Osteocyte (in vitro differentiated cells): ENCODE measurements at regions not wholly inside any gene's neighbourhood (a gene's known extent, or its start where the extent isn't known, plus 50 kb on each side); places are given as distances from the start of the nearest gene placed in this dataset.

ENCODE experiments used
- DNase-seq: peaks from one replicate; pipeline ENCODE4 v3.0.0; 2021; ENCODE audit warnings: mixed read lengths; ENCODE audit not compliant: unreplicated experiment; ENCODE audit errors: extremely low spot score
- H3K27ac Mint-ChIP-seq: one replicate; pipeline ENCODE4 v1.8.0; 2021; ENCODE audit warnings: mild to moderate bottlenecking, mixed read lengths; ENCODE audit not compliant: unreplicated experiment
- H3K27me3 Mint-ChIP-seq: one replicate; pipeline ENCODE4 v1.8.0; 2021; ENCODE audit warnings: mixed read lengths; ENCODE audit not compliant: unreplicated experiment
- H3K36me3 Mint-ChIP-seq: one replicate; pipeline ENCODE4 v1.8.0; 2021; ENCODE audit warnings: mixed read lengths; ENCODE audit not compliant: unreplicated experiment
- H3K4me1 Mint-ChIP-seq: one replicate; pipeline ENCODE4 v1.8.0; 2021; ENCODE audit warnings: mixed read lengths; ENCODE audit not compliant: unreplicated experiment
- H3K4me3 Mint-ChIP-seq: one replicate; pipeline ENCODE4 v1.8.0; 2021; ENCODE audit warnings: mild to moderate bottlenecking, moderate library complexity, mixed read lengths; ENCODE audit not compliant: unreplicated experiment
- H3K9me3 Mint-ChIP-seq: one replicate; pipeline ENCODE4 v1.8.0; 2021; ENCODE audit warnings: mixed read lengths; ENCODE audit not compliant: unreplicated experiment
- CTCF ChIP-seq: fragments of 200-600 bp; sonication (generic); IDR thresholded peaks from 2 replicates; pipeline ENCODE4 v1.5.0; 2021; ENCODE audit warnings: antibody characterized with exemption, mild to moderate bottlenecking, moderate library complexity

- no peaks in the 10 kb centered on the region for H3K36me3 Mint-ChIP-seq
- H3K4me1 Mint-ChIP-seq: no peaks in the 10 kb centered on the region
- H3K27me3 Mint-ChIP-seq: peaks cover 5% of the 10 kb centered on the region
- H3K27ac Mint-ChIP-seq: no peak overlapping the region
- H3K9me3 Mint-ChIP-seq: peaks cover 10% of the 10 kb centered on the region
- H3K4me3 Mint-ChIP-seq: no peak overlapping the region
- no peak for TF ChIP-seq CTCF
- no peak for DNase-seq
Observed at GRCh38 chr2:11009176-11009575, 97.4 kb downstream of the KCNF1 start.

GRCh38 chr2:11009891-11010290 lies 98.2 kb downstream of the KCNF1 start:
- Mint-ChIP-seq H3K9me3 (peaks cover 10% of the 10 kb centered on the region), H3K27ac (no peak overlapping the region), H3K4me1 (no peaks in the 10 kb centered on the region), H3K4me3 (no peak overlapping the region), H3K36me3 (no peaks in the 10 kb centered on the region), H3K27me3 (peaks cover 12% of the 10 kb centered on the region)
- no peak for TF ChIP-seq CTCF
- DNase-seq: no peak

GRCh38 chr2:11011359-11011758 lies 99.6 kb downstream of the KCNF1 start:
- Mint-ChIP-seq H3K27me3 (peaks cover 21% of the 10 kb centered on the region), H3K9me3 (peaks cover 10% of the 10 kb centered on the region), H3K27ac (no peak overlapping the region), H3K4me1 (no peaks in the 10 kb centered on the region), H3K36me3 (no peaks in the 10 kb centered on the region), H3K4me3 (no peak overlapping the region)
- no peak for DNase-seq
- TF ChIP-seq CTCF: no peak

- Mint-ChIP-seq H3K27ac (no peak overlapping the region), H3K4me1 (no peaks in the 10 kb centered on the region), H3K9me3 (peaks cover 10% of the 10 kb centered on the region), H3K4me3 (no peak overlapping the region), H3K36me3 (no peaks in the 10 kb centered on the region), H3K27me3 (peaks cover 26% of the 10 kb centered on the region)
- peak; percentile 56 for DNase-seq
- no peak for TF ChIP-seq CTCF
Observed at GRCh38 chr2:11012131-11012693, 100.5 kb downstream of the KCNF1 start.

GRCh38 chr2:11013196-11013595 lies 101.5 kb downstream of the KCNF1 start:
- no peaks in the 10 kb centered on the region for H3K4me1 Mint-ChIP-seq
- H3K36me3 Mint-ChIP-seq: no peaks in the 10 kb centered on the region
- peaks cover 36% of the 10 kb centered on the region for H3K27me3 Mint-ChIP-seq
- H3K9me3 Mint-ChIP-seq: peaks cover 10% of the 10 kb centered on the region
- no peak for TF ChIP-seq CTCF
- peak; percentile 38 for DNase-seq
- H3K27ac Mint-ChIP-seq: no peak overlapping the region
- no peak overlapping the region for H3K4me3 Mint-ChIP-seq
